H1 (cell line): ENCODE measurements at regions not wholly inside any gene's neighbourhood (a gene's known extent, or its start where the extent isn't known, plus 50 kb on each side); places are given as distances from the start of the nearest gene placed in this dataset.
A peak's percentile ranks its signal among the peaks of the same experiment; 100 is the strongest.

Source experiments
- CTCF ChIA-PET: fragments of 300-600 bp; sonication (Branson Sonifier 250); formaldehyde crosslinking; loops from one replicate; lab custom pipeline; 2021; ENCODE audit not compliant: partially characterized antibody; lab: Charles Lee
- POLR2A ChIA-PET: fragments of 300-600 bp; sonication (Branson Sonifier 250); formaldehyde crosslinking; loops from one replicate; lab custom pipeline; 2021; ENCODE audit warnings: inconsistent platforms; ENCODE audit not compliant: partially characterized antibody; lab: Charles Lee
- DNase-seq, 2 experiments: peaks; one replicate each; pipeline versions ENCODE4 v3.0.0 to v3.0.0-alpha.2; 2010 to 2022; ENCODE audit warnings: low spot score in 2 of 2, low read depth in 1 of 2, mixed read lengths in 1 of 2
- FAIRE-seq: peaks from 2 replicates; lab custom pipeline; 2011; peaks lifted over from hg19 to GRCh38; lab: Jason Lieb, UNC
- H2AFZ ChIP-seq: 2 replicates; pipeline ENCODE4 v1.8.1; 2012; ENCODE audit warnings: low read length, inconsistent platforms
- H2AK5ac ChIP-seq: 2 replicates; pipeline ENCODE4 v1.6.1; 2013; ENCODE audit warnings: low read depth, low read length
- H2BK120ac ChIP-seq: replicated peaks from 2 replicates; pipeline ENCODE3; 2013; ENCODE audit warnings: low read depth, low read length, inconsistent platforms
- H2BK12ac ChIP-seq: 2 replicates; pipeline ENCODE4 v1.6.1; 2013; ENCODE audit warnings: low read depth, low read length
- H2BK15ac ChIP-seq: 2 replicates; pipeline ENCODE4 v1.6.1; 2013; ENCODE audit warnings: low read length
- H2BK20ac ChIP-seq: 2 replicates; pipeline ENCODE4 v1.6.1; 2013; ENCODE audit warnings: low read length
- H2BK5ac ChIP-seq: 2 replicates; pipeline ENCODE4 v1.6.1; 2013; ENCODE audit warnings: low read depth, low read length
- H3K14ac ChIP-seq: 2 replicates; pipeline ENCODE4 v1.6.1; 2013; ENCODE audit warnings: inconsistent platforms; ENCODE audit not compliant: insufficient read length
- H3K18ac ChIP-seq: 2 replicates; pipeline ENCODE4 v1.6.1; 2013; ENCODE audit warnings: low read length; ENCODE audit errors: extremely low read depth
- H3K23ac ChIP-seq: 2 replicates; pipeline ENCODE4 v1.6.1; 2013; ENCODE audit warnings: inconsistent platforms; ENCODE audit not compliant: insufficient read length
- H3K23me2 ChIP-seq: 2 replicates; pipeline ENCODE4 v1.6.1; 2013; ENCODE audit warnings: low read depth, low read length
- H3K27ac ChIP-seq: 2 replicates; pipeline ENCODE4 v1.6.1; 2011; ENCODE audit warnings: low read depth, low read length, inconsistent platforms
- H3K27me3 ChIP-seq, 4 experiments: replicated peaks in 1 of 4; 1 replicate in 1 of 4; 2 replicates in 3 of 4; pipeline versions ENCODE4 v1.6.1 to v1.8.1; 2011 to 2013; ENCODE audit warnings: low read length in 3 of 4, mild to moderate bottlenecking in 3 of 4, inconsistent platforms in 2 of 4, mixed read lengths in 2 of 4, moderate library complexity in 1 of 4; ENCODE audit not compliant: control insufficient read depth in 3 of 4, insufficient read depth in 3 of 4; ENCODE audit errors: extremely low read depth in 1 of 4
- H3K36me3 ChIP-seq, 4 experiments: 2 replicates each; pipeline versions ENCODE4 v1.6.1 to v1.8.1; 2011 to 2013; ENCODE audit warnings: mild to moderate bottlenecking in 4 of 4, low read length in 3 of 4, moderate library complexity in 2 of 4, control low read depth in 1 of 4, inconsistent platforms in 1 of 4; ENCODE audit not compliant: insufficient read depth in 4 of 4, control insufficient read depth in 2 of 4
- H3K4ac ChIP-seq: replicated peaks from 2 replicates; pipeline ENCODE3; 2013; ENCODE audit warnings: low read length, low read depth, mixed read lengths, inconsistent platforms; ENCODE audit not compliant: insufficient read length
- H3K4me1 ChIP-seq, 4 experiments: replicated peaks in 1 of 4; 1 replicate in 1 of 4; 2 replicates in 3 of 4; pipeline versions ENCODE4 v1.6.1 to v1.8.1; 2011 to 2013; ENCODE audit warnings: low read length in 3 of 4, inconsistent platforms in 2 of 4, mixed read lengths in 1 of 4; ENCODE audit not compliant: insufficient read depth in 4 of 4, control insufficient read depth in 3 of 4
- H3K4me2 ChIP-seq, 2 experiments: 2 replicates each; pipeline versions ENCODE4 v1.6.1 to v1.8.1; 2011 to 2013; ENCODE audit warnings: low read depth in 2 of 2, low read length in 2 of 2, control low read depth in 1 of 2, inconsistent platforms in 1 of 2, mild to moderate bottlenecking in 1 of 2; ENCODE audit not compliant: insufficient read depth in 1 of 2
- H3K4me3 ChIP-seq, 4 experiments: fragments of 200-600, 300-600 bp in 1 of 4; sonication (generic), shearing (Covaris generic), sonication (Bioruptor Twin) in 1 of 4; 2 replicates each; pipeline versions ENCODE4 v1.5.1 to v1.8.1; 2011 to 2016; ENCODE audit warnings: low read length in 4 of 4, low read depth in 3 of 4, control low read depth in 2 of 4, inconsistent platforms in 2 of 4, mild to moderate bottlenecking in 2 of 4, mixed read lengths in 1 of 4, moderate library complexity in 1 of 4; ENCODE audit not compliant: insufficient read depth in 2 of 4; ENCODE audit errors: extremely low read depth in 1 of 4
- H3K56ac ChIP-seq: replicated peaks from 2 replicates; pipeline ENCODE3; 2013; ENCODE audit warnings: low read depth, mild to moderate bottlenecking, mixed read lengths, low read length, inconsistent platforms; ENCODE audit not compliant: insufficient read length
- H3K79me1 ChIP-seq: 2 replicates; pipeline ENCODE4 v1.6.1; 2013; ENCODE audit warnings: low read depth, low read length, control low read depth
- H3K79me2 ChIP-seq, 2 experiments: 2 replicates each; pipeline versions ENCODE4 v1.6.1 to v1.8.1; 2012 to 2013; ENCODE audit warnings: low read length in 2 of 2, mild to moderate bottlenecking in 2 of 2, inconsistent platforms in 1 of 2; ENCODE audit not compliant: insufficient read depth in 2 of 2, control insufficient read depth in 1 of 2
- H3K9ac ChIP-seq, 4 experiments: replicated peaks in 1 of 4; 1 replicate in 1 of 4; 2 replicates in 3 of 4; pipeline versions ENCODE4 v1.6.1 to v1.8.1; 2011 to 2013; ENCODE audit warnings: low read depth in 3 of 4, low read length in 3 of 4, control low read depth in 2 of 4, mild to moderate bottlenecking in 2 of 4, moderate library complexity in 2 of 4, inconsistent platforms in 1 of 4; ENCODE audit errors: extremely low read depth in 1 of 4
- H3K9me3 ChIP-seq, 2 experiments: 2 replicates each; pipeline versions ENCODE4 v1.6.1 to v1.8.1; 2012 to 2013; ENCODE audit warnings: mild to moderate bottlenecking in 2 of 2, moderate library complexity in 2 of 2, control low read depth in 1 of 2, inconsistent platforms in 1 of 2, low read depth in 1 of 2, low read length in 1 of 2, mixed read lengths in 1 of 2; ENCODE audit not compliant: insufficient read depth in 2 of 2
- H4K20me1 ChIP-seq, 2 experiments: replicated peaks in 1 of 2; 2 replicates each; pipeline versions ENCODE3 to v1.8.1; 2011 to 2013; ENCODE audit warnings: inconsistent platforms in 2 of 2, low read length in 2 of 2, mild to moderate bottlenecking in 1 of 2; ENCODE audit not compliant: insufficient read depth in 2 of 2, control insufficient read depth in 1 of 2
- H4K5ac ChIP-seq: 2 replicates; pipeline ENCODE4 v1.6.1; 2013; ENCODE audit warnings: low read length, low read depth, mixed read lengths, inconsistent platforms; ENCODE audit not compliant: insufficient read length
- H4K8ac ChIP-seq: 2 replicates; pipeline ENCODE4 v1.8.0; 2013; ENCODE audit warnings: mild to moderate bottlenecking, moderate library complexity, low read length, inconsistent platforms; ENCODE audit not compliant: insufficient read depth; ENCODE audit errors: extremely low read depth
- H4K91ac ChIP-seq: replicated peaks from 2 replicates; pipeline ENCODE3; 2013; ENCODE audit warnings: low read length, mixed read lengths, inconsistent platforms; ENCODE audit not compliant: insufficient read length
- BACH1 ChIP-seq: IDR thresholded peaks from 2 replicates; pipeline ENCODE4 v1.6.1; 2012; ENCODE audit warnings: low read length, improper control_type of control experiment
- CEBPB ChIP-seq: IDR thresholded peaks from 2 replicates; pipeline ENCODE4 v1.6.1; 2012; ENCODE audit warnings: low read depth, low read length
- PHF8 ChIP-seq: fragments of 200-600 bp; sonication (generic); conservative IDR thresholded peaks from 2 replicates; pipeline ENCODE4 v1.7.1; 2012; ENCODE audit warnings: low read depth, mild to moderate bottlenecking, inconsistent platforms, low read length, moderate library complexity
- YY1 ChIP-seq: IDR thresholded peaks from 2 replicates; pipeline ENCODE4 v1.6.1; 2011; ENCODE audit warnings: low read depth, mild to moderate bottlenecking, low read length
- WGBS, 2 experiments: shearing (Covaris generic) in 1 of 2; methylation state at CpG; one replicate each; pipeline versions ENCODE4 v1.1.6 to v1.1.7; 2013 to 2015; ENCODE audit warnings: low lambda C conversion rate in 2 of 2, mixed read lengths in 2 of 2, inconsistent platforms in 1 of 2, low coverage in 1 of 2, missing lambda C conversion rate in 1 of 2; ENCODE audit not compliant: insufficient replicate concordance in 2 of 2, insufficient coverage in 1 of 2, insufficient read length in 1 of 2; ENCODE audit errors: extremely low coverage in 1 of 2, missing lambda C conversion rate in 1 of 2; 5-methylcytosine and 5-hydroxymethylcytosine counted together

DNA sequence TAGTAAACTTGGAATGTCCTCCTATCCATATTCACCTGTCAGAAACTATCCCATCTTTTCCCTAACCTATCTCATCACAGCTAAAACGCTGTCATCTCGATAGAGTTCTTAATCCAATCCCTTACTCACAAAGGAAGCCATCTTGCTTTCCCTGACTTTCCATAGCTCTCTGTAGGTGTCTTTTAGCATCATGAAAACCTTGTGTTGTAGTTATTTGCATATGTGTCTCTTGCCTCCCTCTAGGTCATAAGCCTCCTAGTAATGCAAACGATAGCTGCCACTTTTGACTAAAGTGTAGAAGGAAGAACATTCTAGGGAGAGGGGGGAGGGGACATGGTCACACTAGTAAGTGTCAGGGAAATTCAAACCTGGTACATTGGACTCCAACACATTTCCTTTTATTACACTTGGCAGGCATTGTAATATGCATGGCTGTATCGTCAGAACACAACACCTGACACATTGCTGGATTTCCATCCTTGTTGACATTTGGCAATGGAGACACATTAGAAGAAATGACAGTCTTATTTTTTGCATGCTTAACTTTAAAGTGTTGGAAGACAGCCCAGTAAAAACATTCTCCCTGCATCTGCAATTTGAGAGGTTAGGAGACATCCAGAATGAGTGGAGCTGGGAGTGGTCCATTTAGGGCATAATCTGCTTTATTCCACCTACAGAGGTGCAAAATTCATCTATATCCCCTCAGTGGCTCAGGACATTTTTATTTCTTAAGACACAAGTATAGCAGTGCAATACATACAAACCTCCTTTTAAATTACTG lies 283.4 kb downstream of the HAO1 start:
- no peak overlapping the region for H3K23ac ChIP-seq
- H3K79me2 ChIP-seq = no peaks in the 10 kb centered on the region
- FAIRE-seq (peak; percentile 13), DNase-seq (no peak)
- no peak overlapping the region for H3K27ac ChIP-seq
- no peak overlapping the region for H3K18ac ChIP-seq
- H3K4me2 ChIP-seq = 0 out of 4 replicates have a peak overlapping the region, but pooled peaks of 1 of the 2 experiments have one; percentile 2
- ChIA-PET POLR2A (no interaction called here), CTCF (interaction anchor here (1.4 kb wide), 1 partner anchor 270 kb away, joined by 3 read pairs; no protein-coding TSS in a partner anchor)
- no peaks in the 10 kb centered on the region for H3K79me1 ChIP-seq
- no peak overlapping the region for H3K4ac ChIP-seq
- no peak overlapping the region for H4K8ac ChIP-seq
- H2BK20ac ChIP-seq = no peak overlapping the region
- no peak overlapping the region for H4K91ac ChIP-seq
- H3K36me3 ChIP-seq = no peaks in the 10 kb centered on the region
- H3K27me3 ChIP-seq = no peaks in the 10 kb centered on the region
- 0 out of 2 replicates have a peak overlapping the region, but pooled peaks have one; percentile 60 for H2BK12ac ChIP-seq
- H2AFZ ChIP-seq = no peak overlapping the region
- 84% methylated on average over 4 of the region's 4 CpGs; no CpG with 5 or more reads in 1 of the 2 experiments for WGBS, 2 experiments
- no peak overlapping the region for H2AK5ac ChIP-seq
- H3K56ac ChIP-seq = no peak overlapping the region
- no peak overlapping the region; the same call in 1 of the 2 replicates for H2BK5ac ChIP-seq
- no peak overlapping the region for H2BK15ac ChIP-seq
- no peaks in the 10 kb centered on the region for H3K9me3 ChIP-seq
- no peak overlapping the region for H3K14ac ChIP-seq
- H3K23me2 ChIP-seq = no peaks in the 10 kb centered on the region; the same call in 1 of the 2 replicates
- no peak overlapping the region for H2BK120ac ChIP-seq
- no peak overlapping the region for H3K4me3 ChIP-seq
- H3K9ac ChIP-seq = no peak overlapping the region
- no peak overlapping the region for H4K5ac ChIP-seq
- TF ChIP-seq CEBPB = no peak
- no peak for TF ChIP-seq BACH1
- TF ChIP-seq PHF8 = no peak
- peak; percentile 51; the same call in 1 of the 2 replicates for TF ChIP-seq YY1
- no peaks in the 10 kb centered on the region for H4K20me1 ChIP-seq
- H3K4me1 ChIP-seq = 0 out of 7 replicates have a peak, but pooled peaks cover 0 to 3% (median 0%) of the 10 kb centered on the region in 4 experiments
